ENCODE measurements at regions not wholly inside any gene's neighbourhood (a gene's known extent, or its start where the extent isn't known, plus 50 kb on each side); places are given as distances from the start of the nearest gene placed in this dataset.

DNA sequence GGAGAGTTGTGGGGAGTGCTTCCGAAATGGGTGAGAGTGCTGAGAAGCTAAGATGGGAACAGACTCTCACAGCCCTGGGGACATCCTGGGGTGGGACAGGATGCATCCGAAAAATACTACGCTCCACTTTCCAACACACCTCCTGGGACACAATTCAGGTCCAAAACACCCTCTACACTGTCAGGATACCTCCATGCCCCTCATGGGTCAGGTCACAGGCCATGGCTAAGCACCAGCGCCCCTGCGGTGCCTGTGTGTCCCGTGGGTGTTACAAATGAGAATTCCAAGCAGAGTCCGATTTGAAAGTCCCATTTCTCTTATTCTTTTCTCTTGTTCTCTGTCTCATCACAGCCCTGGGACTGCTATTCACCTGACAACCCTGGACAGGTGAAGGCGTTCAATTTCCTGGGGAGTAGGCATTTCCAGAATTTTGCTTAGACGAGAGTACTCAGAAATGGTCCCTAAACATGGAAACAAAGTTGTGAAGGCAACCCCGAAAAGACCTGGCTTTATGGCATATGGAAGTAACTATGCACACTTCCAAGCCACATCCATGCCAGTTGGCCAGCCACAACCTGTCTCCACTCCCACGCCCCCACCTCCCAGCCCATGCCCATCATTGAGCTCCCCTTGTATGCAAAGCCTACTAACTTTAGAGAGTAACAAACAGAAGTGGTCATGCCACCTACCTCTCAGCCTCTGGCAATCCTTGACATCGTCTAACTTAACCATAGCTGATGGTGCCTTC lies 87.9 kb upstream of the ZNF507 start:
- peak in 1 of 2 donors; percentile 45 for DNase-seq (ENCODE audit: low spot score in 2 of 2)
- WGBS, 2 donors = 79 to 84% methylated on average over 12 of the region's 12 CpGs
- intact Hi-C loops (cut with DNase I; ENCODE audit: low total_unique reads) = no loop called here
- H3K4me3 ChIP-seq (ENCODE audit: low read depth, poor library complexity, severe bottlenecking) = no peak overlapping the region
- no peak for TF ChIP-seq POLR2A (IDR thresholded peaks at IDR 0.05)
- TF ChIP-seq, protein P1, sequence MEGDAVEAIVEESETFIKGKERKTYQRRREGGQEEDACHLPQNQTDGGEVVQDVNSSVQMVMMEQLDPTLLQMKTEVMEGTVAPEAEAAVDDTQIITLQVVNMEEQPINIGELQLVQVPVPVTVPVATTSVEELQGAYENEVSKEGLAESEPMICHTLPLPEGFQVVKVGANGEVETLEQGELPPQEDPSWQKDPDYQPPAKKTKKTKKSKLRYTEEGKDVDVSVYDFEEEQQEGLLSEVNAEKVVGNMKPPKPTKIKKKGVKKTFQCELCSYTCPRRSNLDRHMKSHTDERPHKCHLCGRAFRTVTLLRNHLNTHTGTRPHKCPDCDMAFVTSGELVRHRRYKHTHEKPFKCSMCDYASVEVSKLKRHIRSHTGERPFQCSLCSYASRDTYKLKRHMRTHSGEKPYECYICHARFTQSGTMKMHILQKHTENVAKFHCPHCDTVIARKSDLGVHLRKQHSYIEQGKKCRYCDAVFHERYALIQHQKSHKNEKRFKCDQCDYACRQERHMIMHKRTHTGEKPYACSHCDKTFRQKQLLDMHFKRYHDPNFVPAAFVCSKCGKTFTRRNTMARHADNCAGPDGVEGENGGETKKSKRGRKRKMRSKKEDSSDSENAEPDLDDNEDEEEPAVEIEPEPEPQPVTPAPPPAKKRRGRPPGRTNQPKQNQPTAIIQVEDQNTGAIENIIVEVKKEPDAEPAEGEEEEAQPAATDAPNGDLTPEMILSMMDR (IDR thresholded peaks at IDR 0.05) = no peak

DNA sequence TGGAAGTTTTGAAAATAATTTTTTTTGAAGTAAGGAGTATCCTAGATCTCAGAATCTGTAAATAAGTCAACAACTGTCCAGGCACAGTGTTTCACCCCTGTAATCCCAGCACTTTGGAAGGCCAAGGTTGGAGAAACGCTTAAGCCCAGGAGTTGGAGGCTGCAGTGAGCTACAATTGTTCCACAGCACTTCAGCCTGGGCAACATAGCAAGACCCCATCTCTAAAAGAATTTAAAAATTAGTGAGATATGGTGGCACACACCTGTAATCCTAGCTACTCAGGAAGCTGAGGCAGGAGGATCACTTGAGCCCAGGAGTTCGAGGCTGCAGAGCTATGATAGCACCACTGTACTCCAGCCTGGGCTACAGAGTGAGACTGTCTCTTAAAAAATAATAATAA lies 87.2 kb upstream of the ZNF507 start:
- no peak for DNase-seq (ENCODE audit: low spot score in 2 of 2)
- 92 to 93% methylated on average over 2 of the region's 2 CpGs for WGBS, 2 donors
- TF ChIP-seq POLR2A (IDR thresholded peaks at IDR 0.05) = no peak
- TF ChIP-seq, protein P1 (IDR thresholded peaks at IDR 0.05) = no peak
- no peak overlapping the region for H3K4me3 ChIP-seq (ENCODE audit: low read depth, poor library complexity, severe bottlenecking)
- intact Hi-C loops (cut with DNase I; ENCODE audit: low total_unique reads) = no loop called here

DNA sequence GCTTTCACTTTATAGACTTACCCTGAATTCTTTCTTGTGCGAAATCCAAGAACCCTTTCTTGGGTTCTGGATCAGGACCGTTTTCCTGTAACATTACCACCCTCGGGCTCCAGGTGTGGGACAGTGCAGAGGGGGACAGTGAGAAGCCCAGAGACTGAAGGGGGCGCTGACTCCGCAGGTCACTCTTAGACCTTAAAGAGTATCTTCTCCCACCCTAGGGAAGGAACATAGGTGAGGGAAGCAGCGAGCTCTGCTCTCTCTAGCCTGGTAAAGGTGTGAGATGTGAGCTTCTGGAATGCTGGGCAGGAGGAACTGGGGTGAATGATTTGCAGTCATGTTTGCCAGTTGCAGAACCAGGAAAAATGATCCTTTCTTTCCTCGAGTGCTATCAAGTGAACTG lies 80.8 kb upstream of the ZNF507 start:
- no peak for TF ChIP-seq POLR2A (IDR thresholded peaks at IDR 0.05)
- TF ChIP-seq, protein P1 (IDR thresholded peaks at IDR 0.05) = no peak
- no peak overlapping the region for H3K4me3 ChIP-seq (ENCODE audit: low read depth, poor library complexity, severe bottlenecking)
- intact Hi-C loops (cut with DNase I; ENCODE audit: low total_unique reads) = no loop called here
- WGBS, 2 donors = 85 to 90% methylated on average over 7 of the region's 7 CpGs
- DNase-seq (ENCODE audit: low spot score in 2 of 2) = no peak

DNA sequence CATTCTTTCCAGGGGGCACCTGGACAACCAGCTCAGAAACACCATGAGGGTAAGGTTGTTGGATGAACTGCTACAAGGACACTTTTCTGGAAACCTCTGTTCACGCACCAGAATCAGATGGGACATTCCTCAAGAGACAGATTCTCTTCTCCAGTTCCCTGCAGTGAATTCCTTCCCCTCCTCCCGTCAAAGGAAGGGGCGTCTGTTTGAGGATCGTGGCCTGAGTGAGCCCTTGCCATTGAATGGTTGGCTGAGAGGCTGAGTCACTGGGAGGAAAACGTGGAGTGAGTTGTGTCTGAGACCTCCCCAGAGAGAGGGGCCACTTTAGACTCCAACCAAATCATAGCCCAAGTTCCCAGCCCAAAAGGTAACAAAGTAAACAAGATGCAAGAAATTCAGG lies 79.4 kb upstream of the ZNF507 start:
- TF ChIP-seq POLR2A (IDR thresholded peaks at IDR 0.05) = no peak
- intact Hi-C loops (cut with DNase I; ENCODE audit: low total_unique reads) = no loop called here
- DNase-seq (ENCODE audit: low spot score in 2 of 2) = no peak
- WGBS, 2 donors = 41 to 42% methylated on average over 5 of the region's 5 CpGs
- no peak overlapping the region for H3K4me3 ChIP-seq (ENCODE audit: low read depth, poor library complexity, severe bottlenecking)

DNA sequence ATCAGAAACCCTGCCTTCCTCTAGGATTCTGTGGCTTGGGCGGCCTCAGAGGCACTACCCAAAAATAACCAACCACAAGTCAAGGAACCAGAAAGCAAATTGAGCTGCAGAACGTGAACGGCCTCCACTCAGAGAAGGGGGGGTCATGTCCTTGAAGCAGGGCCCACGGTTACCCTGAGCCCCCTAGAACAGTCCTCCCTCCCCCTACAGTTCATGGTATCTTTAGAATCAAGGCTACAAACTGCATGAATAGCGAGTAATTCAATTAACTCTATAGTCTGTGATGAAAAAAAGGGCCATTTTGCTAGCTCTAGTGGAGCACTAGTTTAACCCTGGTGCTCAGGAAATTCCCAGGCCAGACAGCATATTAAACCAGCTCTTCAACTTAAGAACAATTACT lies 79.0 kb upstream of the ZNF507 start:
- TF ChIP-seq, protein P1 (IDR thresholded peaks at IDR 0.05) = no peak
- TF ChIP-seq POLR2A (IDR thresholded peaks at IDR 0.05) = no peak
- 56 to 69% methylated on average over 5 of the region's 5 CpGs for WGBS, 2 donors

DNA sequence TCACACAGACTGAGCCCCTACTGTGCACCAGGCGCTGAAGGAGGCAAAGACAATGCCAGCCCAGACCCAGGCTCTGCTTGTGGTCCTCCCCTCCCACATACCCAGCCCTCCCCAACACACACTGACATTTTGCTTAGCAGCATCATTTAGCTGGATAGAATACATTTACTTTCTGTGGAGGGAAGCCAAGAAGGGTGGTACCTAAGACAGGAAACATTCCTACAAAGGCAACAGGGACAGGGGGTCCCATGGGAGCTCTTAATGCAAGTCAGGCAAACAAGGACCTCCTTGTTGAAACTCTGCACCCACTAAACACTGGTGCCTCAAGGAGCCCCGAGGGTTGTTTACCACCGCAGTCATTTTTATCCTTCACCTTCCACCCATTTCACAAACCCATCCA lies 77.0 kb upstream of the ZNF507 start:
- TF ChIP-seq, protein P1 (IDR thresholded peaks at IDR 0.05) = no peak
- no peak for TF ChIP-seq POLR2A (IDR thresholded peaks at IDR 0.05)
- intact Hi-C loops (cut with DNase I; ENCODE audit: low total_unique reads) = no loop called here
- WGBS, 2 donors = 81 to 83% methylated on average over 3 of the region's 3 CpGs
- H3K4me3 ChIP-seq (ENCODE audit: low read depth, poor library complexity, severe bottlenecking) = no peak overlapping the region
- DNase-seq (ENCODE audit: low spot score in 2 of 2) = no peak

More for the DNA sequence above, 79.0 kb upstream of the ZNF507 start:
- no peak overlapping the region for H3K4me3 ChIP-seq (ENCODE audit: low read depth, poor library complexity, severe bottlenecking)
- no peak for DNase-seq (ENCODE audit: low spot score in 2 of 2)
- intact Hi-C loops (cut with DNase I; ENCODE audit: low total_unique reads) = no loop called here
